DMS53 treated with DMSO at 0.1 percent for 48 hours (cell line): ENCODE measurements at regions not wholly inside any gene's neighbourhood (a gene's known extent, or its start where the extent isn't known, plus 50 kb on each side); places are given as distances from the start of the nearest gene placed in this dataset.
"Not testable (repeated sequence)": the region's sequence is repeated elsewhere in the genome, so short reads cannot be mapped to it uniquely, and the experiment has no call there.

ENCODE experiments used
- DNase-seq: peaks from one replicate; lab custom pipeline; 2025; ENCODE audit not compliant: unreplicated experiment; lab: John Stamatoyannopoulos, UW

GRCh38 chr17:45585794-45586650 is 95.5 kb upstream of the PLEKHM1 start:
- not testable (repeated sequence) for DNase-seq

- not testable (repeated sequence) for DNase-seq
Measured at GRCh38 chr17:45586651-45586934, 96.1 kb upstream of the PLEKHM1 start.

GRCh38 chr17:45592433-45592923 is 102.0 kb upstream of the PLEKHM1 start:
- not testable (repeated sequence) for DNase-seq

- not testable (repeated sequence) for DNase-seq
Measured at GRCh38 chr17:45596347-45596746, 105.8 kb upstream of the PLEKHM1 start.

GRCh38 chr17:45600052-45601012 is 109.8 kb upstream of the PLEKHM1 start:
- DNase-seq: not testable (repeated sequence)

- DNase-seq: not testable (repeated sequence)
Measured at GRCh38 chr17:45601013-45601412, 110.5 kb upstream of the PLEKHM1 start.

- not testable (repeated sequence) for DNase-seq
Measured at GRCh38 chr17:45601605-45602539, 111.4 kb upstream of the PLEKHM1 start.

- DNase-seq: not testable (repeated sequence)
Measured at GRCh38 chr17:45605751-45606150, 115.2 kb upstream of the PLEKHM1 start.

GRCh38 chr17:45619984-45620405 is 129.5 kb upstream of the PLEKHM1 start:
- DNase-seq: not testable (repeated sequence)

- DNase-seq: not testable (repeated sequence)
Measured at GRCh38 chr17:45620468-45620867, 129.9 kb upstream of the PLEKHM1 start.

- not testable (repeated sequence) for DNase-seq
Measured at GRCh38 chr17:45621087-45621486, 130.6 kb upstream of the PLEKHM1 start.

GRCh38 chr17:45622295-45622694 is 131.8 kb upstream of the PLEKHM1 start:
- DNase-seq: not testable (repeated sequence)

- no peak for DNase-seq
Measured at GRCh38 chr17:45628019-45628418, 137.5 kb upstream of the PLEKHM1 start.

- no peak for DNase-seq
Measured at GRCh38 chr17:45631941-45632340, 141.4 kb upstream of the PLEKHM1 start.

- DNase-seq: no peak
Measured at GRCh38 chr17:45639297-45639849, 144.7 kb upstream of the CRHR1 start.

- DNase-seq: no peak
Measured at GRCh38 chr17:45640141-45640850, 143.8 kb upstream of the CRHR1 start.

- no peak for DNase-seq
Measured at GRCh38 chr17:45641541-45641940, 142.6 kb upstream of the CRHR1 start.

GRCh38 chr17:45643591-45643990 is 140.5 kb upstream of the CRHR1 start:
- DNase-seq: no peak

GRCh38 chr17:45644637-45645036 is 139.5 kb upstream of the CRHR1 start:
- not testable (repeated sequence) for DNase-seq
